SK-N-SH (cell line): ENCODE measurements at regions not wholly inside any gene's neighbourhood (a gene's known extent, or its start where the extent isn't known, plus 50 kb on each side); places are given as distances from the start of the nearest gene placed in this dataset.

Experiments used
- CTCF ChIA-PET: fragments of 300-600, 350-600 bp; formaldehyde crosslinking; extraction: SDS; loops from one replicate; lab custom pipeline; 2021; lab: Yijun Ruan, JAX
- POLR2A ChIA-PET: fragments of 350-600 bp; sonication (Branson Sonifier 250); formaldehyde crosslinking; extraction: SDS; loops from one replicate; lab custom pipeline; 2020; ENCODE audit warnings: antibody characterized with exemption, inconsistent platforms; lab: Yijun Ruan, JAX
- DNase-seq: peaks from one replicate; pipeline ENCODE4 v3.0.0; 2012
- H2AFZ ChIP-seq: fragments of 200-600 bp; sonication (generic); 2 replicates; pipeline ENCODE4 v1.8.1; 2016; ENCODE audit warnings: antibody characterized with exemption, mild to moderate bottlenecking, low read depth
- H3F3A ChIP-seq: fragments of 200-600 bp; sonication (generic); replicated peaks from 2 replicates; pipeline ENCODE3; 2016; ENCODE audit warnings: antibody characterized with exemption, mild to moderate bottlenecking; ENCODE audit not compliant: insufficient read depth
- H3K27ac ChIP-seq, 2 experiments: fragments of 200-500 bp in 1 of 2; fragments of 200-600 bp in 1 of 2; sonication (Bioruptor generic) in 1 of 2; sonication (generic), shearing (Covaris generic) in 1 of 2; 2 replicates each; pipeline versions ENCODE4 v1.5.1 to v1.6.1; 2014 to 2016; ENCODE audit warnings: low read depth in 2 of 2, inconsistent platforms in 1 of 2, low read length in 1 of 2, mild to moderate bottlenecking in 1 of 2, mixed read lengths in 1 of 2
- H3K27me3 ChIP-seq: fragments of 200-600 bp; sonication (generic), shearing (Covaris generic); 2 replicates; pipeline ENCODE4 v1.6.1; 2016; ENCODE audit warnings: mixed run types; ENCODE audit not compliant: insufficient read depth
- H3K36me3 ChIP-seq, 2 experiments: fragments of 200-500 bp in 1 of 2; fragments of 200-600 bp in 1 of 2; sonication (Bioruptor generic) in 1 of 2; sonication (generic) in 1 of 2; replicated peaks in 1 of 2; 2 replicates each; pipeline versions ENCODE3 to v1.5.1; 2014 to 2016; ENCODE audit warnings: low read length in 1 of 2, mild to moderate bottlenecking in 1 of 2; ENCODE audit not compliant: insufficient read depth in 2 of 2, control insufficient read depth in 1 of 2
- H3K4me1 ChIP-seq, 2 experiments: fragments of 200-500 bp in 1 of 2; fragments of 200-600 bp in 1 of 2; sonication (Bioruptor generic) in 1 of 2; sonication (generic), shearing (Covaris generic) in 1 of 2; 2 replicates each; pipeline versions ENCODE4 v1.5.1 to v1.6.1; 2014 to 2016; ENCODE audit warnings: low read depth in 1 of 2, low read length in 1 of 2, mixed run types in 1 of 2; ENCODE audit not compliant: insufficient read depth in 2 of 2, control insufficient read depth in 1 of 2
- H3K4me2 ChIP-seq: fragments of 200-600 bp; sonication (generic), shearing (Covaris generic); 2 replicates; pipeline ENCODE4 v1.6.1; 2017; ENCODE audit warnings: mixed run types
- H3K4me3 ChIP-seq, 2 experiments: fragments of 200-500 bp in 1 of 2; fragments of 200-600 bp in 1 of 2; sonication (Bioruptor generic) in 1 of 2; sonication (generic), shearing (Covaris generic) in 1 of 2; 2 replicates each; pipeline versions ENCODE4 v1.5.1 to v1.8.1; 2014 to 2016; ENCODE audit warnings: low read depth in 2 of 2, inconsistent platforms in 1 of 2, low read length in 1 of 2, mild to moderate bottlenecking in 1 of 2, mixed read lengths in 1 of 2, moderate library complexity in 1 of 2
- H3K79me2 ChIP-seq: fragments of 200-600 bp; sonication (generic); 2 replicates; pipeline ENCODE4 v1.8.1; 2017; ENCODE audit warnings: mild to moderate bottlenecking; ENCODE audit not compliant: insufficient read depth
- H3K9ac ChIP-seq: fragments of 200-600 bp; sonication (generic); 2 replicates; pipeline ENCODE4 v1.6.1; 2017; ENCODE audit warnings: mixed run types
- H3K9me2 ChIP-seq: fragments of 200-600 bp; sonication (generic); 2 replicates; pipeline ENCODE4 v1.6.1; 2017; ENCODE audit warnings: mixed run types
- H3K9me3 ChIP-seq: fragments of 200-600 bp; sonication (generic); 2 replicates; pipeline ENCODE4 v1.6.1; 2017; ENCODE audit warnings: mixed run types, mild to moderate bottlenecking, moderate library complexity
- H4K20me1 ChIP-seq: fragments of 200-600 bp; sonication (generic); 2 replicates; pipeline ENCODE4 v1.6.1; 2017; ENCODE audit warnings: mild to moderate bottlenecking, mixed run types; ENCODE audit not compliant: insufficient read depth
- CHD2 ChIP-seq: fragments of 150-350 bp; IDR thresholded peaks from 2 replicates; pipeline ENCODE4 v1.6.1; 2018; ENCODE audit warnings: low read length; ENCODE audit not compliant: partially characterized antibody
- ELF1 ChIP-seq: IDR thresholded peaks from 2 replicates; pipeline ENCODE4 v1.4.0; 2012
- EZH2phosphoT487 ChIP-seq: fragments of 200-600 bp; sonication (generic); IDR thresholded peaks from 2 replicates; pipeline ENCODE4 v1.6.1; 2017; ENCODE audit warnings: low read depth, mixed run types, mild to moderate bottlenecking, antibody characterized with exemption, moderate library complexity, borderline replicate concordance
- FOSL2 ChIP-seq: IDR thresholded peaks from 2 replicates; pipeline ENCODE4 v1.4.0; 2012; ENCODE audit warnings: low read depth, mild to moderate bottlenecking, moderate library complexity, borderline replicate concordance
- FOXM1 ChIP-seq: IDR thresholded peaks from 2 replicates; pipeline ENCODE4 v1.4.0; 2012; ENCODE audit warnings: low read depth, mild to moderate bottlenecking
- JUND ChIP-seq: IDR thresholded peaks from 2 replicates; pipeline ENCODE4 v1.4.0; 2012
- MEF2A ChIP-seq: IDR thresholded peaks from 2 replicates; pipeline ENCODE4 v1.4.0; 2012; ENCODE audit warnings: low read depth, borderline replicate concordance
- MXI1 ChIP-seq: IDR thresholded peaks from 2 replicates; pipeline ENCODE4 v1.6.1; 2012; ENCODE audit warnings: mild to moderate bottlenecking, low read depth, low read length, improper control_type of control experiment
- POLR2AphosphoS5 ChIP-seq: IDR thresholded peaks from 2 replicates; pipeline ENCODE4 v1.6.1; 2012; ENCODE audit warnings: low read depth, low read length
- RAD21 ChIP-seq: IDR thresholded peaks from 2 replicates; pipeline ENCODE4 v1.6.1; 2012; ENCODE audit warnings: mild to moderate bottlenecking, low read length
- RCOR1 ChIP-seq: fragments of 150-350 bp; IDR thresholded peaks from 2 replicates; pipeline ENCODE4 v1.6.1; 2017; ENCODE audit warnings: antibody characterized with exemption, low read length
- RFX5 ChIP-seq: IDR thresholded peaks from 2 replicates; pipeline ENCODE4 v1.6.1; 2012; ENCODE audit warnings: mild to moderate bottlenecking, improper control_type of control experiment, low read length
- SIN3A ChIP-seq: IDR thresholded peaks from 2 replicates; pipeline ENCODE4 v1.6.1; 2012; ENCODE audit warnings: low read depth, mild to moderate bottlenecking, low read length, moderate library complexity, borderline replicate concordance
- SMC3 ChIP-seq: IDR thresholded peaks from 2 replicates; pipeline ENCODE4 v1.6.1; 2012; ENCODE audit warnings: low read depth, low read length, improper control_type of control experiment
- TAF1 ChIP-seq: IDR thresholded peaks from 2 replicates; pipeline ENCODE4 v1.6.1; 2012; ENCODE audit warnings: low read depth, mild to moderate bottlenecking, low read length, moderate library complexity, borderline replicate concordance
- TCF12 ChIP-seq: IDR thresholded peaks from 2 replicates; pipeline ENCODE4 v1.4.0; 2012
- YY1 ChIP-seq: IDR thresholded peaks from 2 replicates; pipeline ENCODE4 v1.4.0; 2012; ENCODE audit warnings: low read depth, mild to moderate bottlenecking
- WGBS: methylation state at CpG from one replicate; pipeline ENCODE4 v1.1.6; 2017; ENCODE audit warnings: low lambda C conversion rate; 5-methylcytosine and 5-hydroxymethylcytosine counted together
- TF ChIP-seq, protein P1 (sequence below): IDR thresholded peaks from 2 replicates; pipeline ENCODE4; 2012
- TF ChIP-seq, protein P2 (sequence below): IDR thresholded peaks from 2 replicates; pipeline ENCODE4 v1.4.0; 2012; ENCODE audit warnings: low read depth, borderline replicate concordance
- TF ChIP-seq, protein P3 (sequence below): fragments of 200-600 bp; sonication (generic); IDR thresholded peaks from 2 replicates; pipeline ENCODE4 v1.6.1; 2017; ENCODE audit warnings: antibody characterized with exemption, mild to moderate bottlenecking, moderate library complexity
- TF ChIP-seq, protein P4 (sequence below): fragments of 150-350 bp; IDR thresholded peaks from 2 replicates; pipeline ENCODE4 v1.6.1; 2017; ENCODE audit warnings: antibody characterized with exemption, low read length, low read depth, borderline replicate concordance
- TF ChIP-seq, protein P5 (sequence below): IDR thresholded peaks from 2 replicates; pipeline ENCODE4 v1.4.0; 2012; ENCODE audit warnings: low read depth, borderline replicate concordance

DNA sequence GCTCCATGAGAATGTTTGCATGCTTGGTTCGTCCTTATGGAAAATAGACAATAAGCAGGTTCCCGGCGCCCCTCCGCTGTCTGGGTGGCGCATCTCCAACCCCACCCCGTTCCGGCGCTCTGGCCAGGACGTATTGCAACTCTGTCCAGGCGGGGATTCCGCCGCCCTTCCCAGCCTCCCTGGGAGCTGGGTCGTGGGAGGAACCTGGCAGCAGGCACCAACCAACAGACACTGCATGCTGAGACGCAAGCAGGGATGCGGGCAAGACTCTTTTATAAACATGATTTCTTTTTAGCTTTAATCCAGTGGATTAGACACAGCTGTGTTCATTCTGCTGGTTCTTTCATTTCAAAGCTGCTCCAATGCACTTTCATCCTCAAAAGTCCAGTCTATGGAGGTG, 240.2 kb downstream of the SH3BP4 start:
- H3K4me3 ChIP-seq, result no peak overlapping the region
- TF ChIP-seq RCOR1 (no peak), FOXM1 (no peak), POLR2AphosphoS5 (no peak)
- TF ChIP-seq, protein P1, sequence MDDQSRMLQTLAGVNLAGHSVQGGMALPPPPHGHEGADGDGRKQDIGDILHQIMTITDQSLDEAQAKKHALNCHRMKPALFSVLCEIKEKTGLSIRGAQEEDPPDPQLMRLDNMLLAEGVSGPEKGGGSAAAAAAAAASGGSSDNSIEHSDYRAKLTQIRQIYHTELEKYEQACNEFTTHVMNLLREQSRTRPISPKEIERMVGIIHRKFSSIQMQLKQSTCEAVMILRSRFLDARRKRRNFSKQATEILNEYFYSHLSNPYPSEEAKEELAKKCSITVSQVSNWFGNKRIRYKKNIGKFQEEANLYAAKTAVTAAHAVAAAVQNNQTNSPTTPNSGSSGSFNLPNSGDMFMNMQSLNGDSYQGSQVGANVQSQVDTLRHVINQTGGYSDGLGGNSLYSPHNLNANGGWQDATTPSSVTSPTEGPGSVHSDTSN, result no peak
- TF ChIP-seq, all 33 proteins: peak for 0
- no peak overlapping the region for H3K9ac ChIP-seq
- H3K27ac ChIP-seq, result no peak overlapping the region
- H3K36me3 ChIP-seq, result no peaks in the 10 kb centered on the region
- no peaks in the 10 kb centered on the region for H3K9me3 ChIP-seq
- no peaks in the 10 kb centered on the region; the same call in 1 of the 2 replicates for H3K27me3 ChIP-seq
- H3K4me1 ChIP-seq, result no peaks in the 10 kb centered on the region
- no peak overlapping the region for H3K4me2 ChIP-seq
- WGBS, result 87% methylated on average over 15 of the region's 15 CpGs
- no peaks in the 10 kb centered on the region for H3F3A ChIP-seq
- no peaks in the 10 kb centered on the region for H4K20me1 ChIP-seq
- ChIA-PET POLR2A (no interaction called here), CTCF (no interaction called here)
- H3K9me2 ChIP-seq, result no peaks in the 10 kb centered on the region
- no peaks in the 10 kb centered on the region for H3K79me2 ChIP-seq
- no peak for DNase-seq
- H2AFZ ChIP-seq, result no peak overlapping the region

DNA sequence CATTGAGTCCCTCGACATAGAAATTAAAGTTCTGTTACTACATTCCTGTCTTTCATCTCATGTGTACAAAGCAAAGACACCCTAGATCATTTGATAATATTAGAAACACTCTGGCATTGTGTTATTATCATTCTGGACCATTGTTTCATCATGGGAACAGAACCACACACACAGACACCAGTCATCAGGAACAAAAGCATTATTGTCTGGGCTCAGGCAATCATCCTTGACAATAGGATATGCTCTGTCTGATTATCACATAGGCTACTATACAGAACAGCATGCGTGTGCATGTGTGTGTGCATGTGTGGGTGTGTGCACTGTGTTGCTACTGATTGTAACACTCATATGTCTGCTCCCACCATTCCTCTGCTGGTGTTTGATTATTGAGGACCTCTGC, 242.5 kb downstream of the SH3BP4 start:
- Histone ChIP-seq H2AFZ (no peak overlapping the region), H4K20me1 (no peaks in the 10 kb centered on the region), H3K4me3 (no peak overlapping the region), H3K4me1 (no peaks in the 10 kb centered on the region), H3K9ac (no peak overlapping the region), H3F3A (no peaks in the 10 kb centered on the region), H3K9me3 (no peaks in the 10 kb centered on the region), H3K27ac (no peak overlapping the region), H3K36me3 (no peaks in the 10 kb centered on the region), H3K79me2 (no peaks in the 10 kb centered on the region), H3K9me2 (no peaks in the 10 kb centered on the region), H3K27me3 (no peaks in the 10 kb centered on the region; the same call in 1 of the 2 replicates), H3K4me2 (no peak overlapping the region)
- 47% methylated on average over 2 of the region's 2 CpGs for WGBS
- no peak for DNase-seq
- ChIA-PET CTCF (interaction anchor here (1.0 to 1.7 kb wide), 2 partner anchors 18 to 77 kb away, joined by 3 to 4 read pairs; no protein-coding TSS in a partner anchor), POLR2A (no interaction called here)
- TF ChIP-seq, protein P2, sequence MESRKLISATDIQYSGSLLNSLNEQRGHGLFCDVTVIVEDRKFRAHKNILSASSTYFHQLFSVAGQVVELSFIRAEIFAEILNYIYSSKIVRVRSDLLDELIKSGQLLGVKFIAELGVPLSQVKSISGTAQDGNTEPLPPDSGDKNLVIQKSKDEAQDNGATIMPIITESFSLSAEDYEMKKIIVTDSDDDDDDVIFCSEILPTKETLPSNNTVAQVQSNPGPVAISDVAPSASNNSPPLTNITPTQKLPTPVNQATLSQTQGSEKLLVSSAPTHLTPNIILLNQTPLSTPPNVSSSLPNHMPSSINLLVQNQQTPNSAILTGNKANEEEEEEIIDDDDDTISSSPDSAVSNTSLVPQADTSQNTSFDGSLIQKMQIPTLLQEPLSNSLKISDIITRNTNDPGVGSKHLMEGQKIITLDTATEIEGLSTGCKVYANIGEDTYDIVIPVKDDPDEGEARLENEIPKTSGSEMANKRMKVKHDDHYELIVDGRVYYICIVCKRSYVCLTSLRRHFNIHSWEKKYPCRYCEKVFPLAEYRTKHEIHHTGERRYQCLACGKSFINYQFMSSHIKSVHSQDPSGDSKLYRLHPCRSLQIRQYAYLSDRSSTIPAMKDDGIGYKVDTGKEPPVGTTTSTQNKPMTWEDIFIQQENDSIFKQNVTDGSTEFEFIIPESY, result no peak
- TF ChIP-seq JUND (no peak), TAF1 (no peak), CHD2 (no peak), MEF2A (no peak), POLR2AphosphoS5 (no peak), YY1 (no peak), RFX5 (no peak), SMC3 (no peak), TCF12 (no peak), RAD21 (no peak), MXI1 (no peak), EZH2phosphoT487 (no peak), FOSL2 (no peak), ELF1 (no peak), SIN3A (no peak)
- TF ChIP-seq, protein P1, result no peak
- TF ChIP-seq, protein P3, sequence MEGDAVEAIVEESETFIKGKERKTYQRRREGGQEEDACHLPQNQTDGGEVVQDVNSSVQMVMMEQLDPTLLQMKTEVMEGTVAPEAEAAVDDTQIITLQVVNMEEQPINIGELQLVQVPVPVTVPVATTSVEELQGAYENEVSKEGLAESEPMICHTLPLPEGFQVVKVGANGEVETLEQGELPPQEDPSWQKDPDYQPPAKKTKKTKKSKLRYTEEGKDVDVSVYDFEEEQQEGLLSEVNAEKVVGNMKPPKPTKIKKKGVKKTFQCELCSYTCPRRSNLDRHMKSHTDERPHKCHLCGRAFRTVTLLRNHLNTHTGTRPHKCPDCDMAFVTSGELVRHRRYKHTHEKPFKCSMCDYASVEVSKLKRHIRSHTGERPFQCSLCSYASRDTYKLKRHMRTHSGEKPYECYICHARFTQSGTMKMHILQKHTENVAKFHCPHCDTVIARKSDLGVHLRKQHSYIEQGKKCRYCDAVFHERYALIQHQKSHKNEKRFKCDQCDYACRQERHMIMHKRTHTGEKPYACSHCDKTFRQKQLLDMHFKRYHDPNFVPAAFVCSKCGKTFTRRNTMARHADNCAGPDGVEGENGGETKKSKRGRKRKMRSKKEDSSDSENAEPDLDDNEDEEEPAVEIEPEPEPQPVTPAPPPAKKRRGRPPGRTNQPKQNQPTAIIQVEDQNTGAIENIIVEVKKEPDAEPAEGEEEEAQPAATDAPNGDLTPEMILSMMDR, result no peak
- TF ChIP-seq, protein P4, sequence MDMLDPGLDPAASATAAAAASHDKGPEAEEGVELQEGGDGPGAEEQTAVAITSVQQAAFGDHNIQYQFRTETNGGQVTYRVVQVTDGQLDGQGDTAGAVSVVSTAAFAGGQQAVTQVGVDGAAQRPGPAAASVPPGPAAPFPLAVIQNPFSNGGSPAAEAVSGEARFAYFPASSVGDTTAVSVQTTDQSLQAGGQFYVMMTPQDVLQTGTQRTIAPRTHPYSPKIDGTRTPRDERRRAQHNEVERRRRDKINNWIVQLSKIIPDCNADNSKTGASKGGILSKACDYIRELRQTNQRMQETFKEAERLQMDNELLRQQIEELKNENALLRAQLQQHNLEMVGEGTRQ, result no peak
- TF ChIP-seq, protein P5, sequence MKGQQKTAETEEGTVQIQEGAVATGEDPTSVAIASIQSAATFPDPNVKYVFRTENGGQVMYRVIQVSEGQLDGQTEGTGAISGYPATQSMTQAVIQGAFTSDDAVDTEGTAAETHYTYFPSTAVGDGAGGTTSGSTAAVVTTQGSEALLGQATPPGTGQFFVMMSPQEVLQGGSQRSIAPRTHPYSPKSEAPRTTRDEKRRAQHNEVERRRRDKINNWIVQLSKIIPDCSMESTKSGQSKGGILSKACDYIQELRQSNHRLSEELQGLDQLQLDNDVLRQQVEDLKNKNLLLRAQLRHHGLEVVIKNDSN, result no peak
